ENCODE measurements at regions not wholly inside any gene's neighbourhood (a gene's known extent, or its start where the extent isn't known, plus 50 kb on each side); places are given as distances from the start of the nearest gene placed in this dataset.

DNA sequence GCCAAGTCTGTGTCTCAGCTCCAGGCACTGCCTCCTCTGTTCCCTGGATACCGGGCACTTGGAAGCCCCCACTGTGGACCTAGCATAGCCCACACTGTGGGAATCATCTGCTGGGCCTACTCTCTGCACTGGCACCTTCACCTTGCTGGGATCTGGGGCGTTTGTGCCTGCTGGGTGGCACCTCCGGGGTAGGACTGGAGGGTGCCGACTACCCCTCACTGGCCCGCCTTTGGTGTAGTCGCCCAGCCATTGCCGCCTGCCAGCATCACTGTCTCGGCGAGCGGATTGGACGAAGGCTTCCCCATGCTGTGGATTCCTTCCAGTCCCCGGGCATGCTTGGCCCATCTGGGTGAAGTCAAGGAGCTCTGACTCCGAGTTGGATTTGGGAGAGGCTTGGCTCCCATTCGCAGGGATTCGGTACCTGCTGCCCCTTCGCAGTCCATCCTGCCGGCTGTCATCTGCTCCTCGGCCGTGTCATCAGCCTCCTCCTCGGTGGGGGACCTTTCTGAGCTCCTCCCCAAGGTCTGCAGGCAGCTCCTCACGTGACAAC lies 180.6 kb upstream of the HDAC4 start:
- TF ChIP-seq RXRA (IDR thresholded peaks at IDR 0.05) (no peak), FOXA2 (IDR thresholded peaks at IDR 0.05) (no peak), EGR1 (IDR thresholded peaks at IDR 0.05; ENCODE audit: low read depth in 2 of 2) (no peak), JUND (IDR thresholded peaks at IDR 0.05) (no peak), SP1 (IDR thresholded peaks at IDR 0.05) (no peak), GABPA (IDR thresholded peaks at IDR 0.05 in 1 of 2, conservative IDR thresholded peaks at IDR 0.05 in 1 of 2) (no peak), TAF1 (conservative IDR thresholded peaks at IDR 0.05) (no peak), FOXA1 (IDR thresholded peaks at IDR 0.05) (no peak), HNF4G (IDR thresholded peaks at IDR 0.05) (no peak), NR2F2 (IDR thresholded peaks at IDR 0.05) (no peak), HNF4A (conservative IDR thresholded peaks at IDR 0.05) (no peak), YY1 (IDR thresholded peaks at IDR 0.05) (no peak)
- TF ChIP-seq, protein P1, sequence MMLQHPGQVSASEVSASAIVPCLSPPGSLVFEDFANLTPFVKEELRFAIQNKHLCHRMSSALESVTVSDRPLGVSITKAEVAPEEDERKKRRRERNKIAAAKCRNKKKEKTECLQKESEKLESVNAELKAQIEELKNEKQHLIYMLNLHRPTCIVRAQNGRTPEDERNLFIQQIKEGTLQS (IDR thresholded peaks at IDR 0.05): no peak
- TF ChIP-seq, protein P2, sequence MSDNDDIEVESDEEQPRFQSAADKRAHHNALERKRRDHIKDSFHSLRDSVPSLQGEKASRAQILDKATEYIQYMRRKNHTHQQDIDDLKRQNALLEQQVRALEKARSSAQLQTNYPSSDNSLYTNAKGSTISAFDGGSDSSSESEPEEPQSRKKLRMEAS (IDR thresholded peaks at IDR 0.05): no peak
- TF ChIP-seq, protein P3, sequence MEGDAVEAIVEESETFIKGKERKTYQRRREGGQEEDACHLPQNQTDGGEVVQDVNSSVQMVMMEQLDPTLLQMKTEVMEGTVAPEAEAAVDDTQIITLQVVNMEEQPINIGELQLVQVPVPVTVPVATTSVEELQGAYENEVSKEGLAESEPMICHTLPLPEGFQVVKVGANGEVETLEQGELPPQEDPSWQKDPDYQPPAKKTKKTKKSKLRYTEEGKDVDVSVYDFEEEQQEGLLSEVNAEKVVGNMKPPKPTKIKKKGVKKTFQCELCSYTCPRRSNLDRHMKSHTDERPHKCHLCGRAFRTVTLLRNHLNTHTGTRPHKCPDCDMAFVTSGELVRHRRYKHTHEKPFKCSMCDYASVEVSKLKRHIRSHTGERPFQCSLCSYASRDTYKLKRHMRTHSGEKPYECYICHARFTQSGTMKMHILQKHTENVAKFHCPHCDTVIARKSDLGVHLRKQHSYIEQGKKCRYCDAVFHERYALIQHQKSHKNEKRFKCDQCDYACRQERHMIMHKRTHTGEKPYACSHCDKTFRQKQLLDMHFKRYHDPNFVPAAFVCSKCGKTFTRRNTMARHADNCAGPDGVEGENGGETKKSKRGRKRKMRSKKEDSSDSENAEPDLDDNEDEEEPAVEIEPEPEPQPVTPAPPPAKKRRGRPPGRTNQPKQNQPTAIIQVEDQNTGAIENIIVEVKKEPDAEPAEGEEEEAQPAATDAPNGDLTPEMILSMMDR (IDR thresholded peaks at IDR 0.05; ENCODE audit: low read depth, low read length, missing input control): no peak
- Histone ChIP-seq H3K9ac (ENCODE audit: low read depth in 1 of 2, low read length in 2 of 2) (no peak overlapping the region), H3K36me3 (ENCODE audit: control insufficient read depth in 4 of 4, insufficient read depth in 3 of 4, low read depth in 1 of 4, low read length in 3 of 4) (no peaks in the 10 kb centered on the region), H3K4me1 (ENCODE audit: control insufficient read depth in 4 of 4, insufficient read depth in 4 of 4, low read length in 3 of 4) (no peaks in the 10 kb centered on the region), H3K9me3 (ENCODE audit: control insufficient read depth in 4 of 4, low read length in 3 of 4) (peaks cover 0 to 2% (median 0%) of the 10 kb centered on the region in 4 donors), H3K27me3 (ENCODE audit: control insufficient read depth in 4 of 4, insufficient read depth in 4 of 4, low read length in 3 of 4) (no peaks in the 10 kb centered on the region), H3K27ac (ENCODE audit: low read depth in 1 of 2, low read length in 2 of 2) (no peak overlapping the region), H3K4me3 (ENCODE audit: low read depth in 1 of 3, low read length in 3 of 3) (no peak overlapping the region)
- 89% methylated on average over 21 of the region's 21 CpGs for WGBS
- DNase-seq (ENCODE audit: low spot score): no peak

DNA sequence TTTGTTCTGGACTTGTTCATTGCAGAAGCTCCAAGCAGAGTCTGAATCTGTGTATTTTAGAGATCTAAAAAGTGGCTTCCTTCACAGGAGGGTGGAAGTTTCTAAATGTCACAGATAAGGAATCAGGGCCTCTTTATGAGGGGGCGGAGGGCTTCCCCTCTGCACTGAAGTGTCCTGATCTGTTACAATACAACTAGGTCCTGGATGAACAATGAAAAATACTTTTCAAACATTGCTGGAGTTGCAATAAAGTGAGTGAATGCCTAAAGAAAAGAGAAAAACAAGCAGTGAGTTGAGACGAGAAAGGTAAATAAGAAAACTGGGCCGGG lies 179.3 kb upstream of the HDAC4 start:
- no peaks in the 10 kb centered on the region for H3K4me1 ChIP-seq (ENCODE audit: control insufficient read depth in 4 of 4, insufficient read depth in 4 of 4, low read length in 3 of 4)
- no peak for DNase-seq (ENCODE audit: low spot score)
- WGBS: 70% methylated on average over 3 of the region's 3 CpGs
- H3K27me3 ChIP-seq (ENCODE audit: control insufficient read depth in 4 of 4, insufficient read depth in 4 of 4, low read length in 3 of 4): no peaks in the 10 kb centered on the region
- peaks cover 0 to 8% (median 5%) of the 10 kb centered on the region in 4 donors for H3K9me3 ChIP-seq (ENCODE audit: control insufficient read depth in 4 of 4, low read length in 3 of 4)
- no peaks in the 10 kb centered on the region for H3K36me3 ChIP-seq (ENCODE audit: control insufficient read depth in 4 of 4, insufficient read depth in 3 of 4, low read depth in 1 of 4, low read length in 3 of 4)
- H3K27ac ChIP-seq (ENCODE audit: low read depth in 1 of 2, low read length in 2 of 2): no peak overlapping the region
- no peak overlapping the region for H3K9ac ChIP-seq (ENCODE audit: low read depth in 1 of 2, low read length in 2 of 2)
- H3K4me3 ChIP-seq (ENCODE audit: low read depth in 1 of 3, low read length in 3 of 3): no peak overlapping the region
- no peak for TF ChIP-seq GABPA (IDR thresholded peaks at IDR 0.05 in 1 of 2, conservative IDR thresholded peaks at IDR 0.05 in 1 of 2)
- TF ChIP-seq, protein P4, sequence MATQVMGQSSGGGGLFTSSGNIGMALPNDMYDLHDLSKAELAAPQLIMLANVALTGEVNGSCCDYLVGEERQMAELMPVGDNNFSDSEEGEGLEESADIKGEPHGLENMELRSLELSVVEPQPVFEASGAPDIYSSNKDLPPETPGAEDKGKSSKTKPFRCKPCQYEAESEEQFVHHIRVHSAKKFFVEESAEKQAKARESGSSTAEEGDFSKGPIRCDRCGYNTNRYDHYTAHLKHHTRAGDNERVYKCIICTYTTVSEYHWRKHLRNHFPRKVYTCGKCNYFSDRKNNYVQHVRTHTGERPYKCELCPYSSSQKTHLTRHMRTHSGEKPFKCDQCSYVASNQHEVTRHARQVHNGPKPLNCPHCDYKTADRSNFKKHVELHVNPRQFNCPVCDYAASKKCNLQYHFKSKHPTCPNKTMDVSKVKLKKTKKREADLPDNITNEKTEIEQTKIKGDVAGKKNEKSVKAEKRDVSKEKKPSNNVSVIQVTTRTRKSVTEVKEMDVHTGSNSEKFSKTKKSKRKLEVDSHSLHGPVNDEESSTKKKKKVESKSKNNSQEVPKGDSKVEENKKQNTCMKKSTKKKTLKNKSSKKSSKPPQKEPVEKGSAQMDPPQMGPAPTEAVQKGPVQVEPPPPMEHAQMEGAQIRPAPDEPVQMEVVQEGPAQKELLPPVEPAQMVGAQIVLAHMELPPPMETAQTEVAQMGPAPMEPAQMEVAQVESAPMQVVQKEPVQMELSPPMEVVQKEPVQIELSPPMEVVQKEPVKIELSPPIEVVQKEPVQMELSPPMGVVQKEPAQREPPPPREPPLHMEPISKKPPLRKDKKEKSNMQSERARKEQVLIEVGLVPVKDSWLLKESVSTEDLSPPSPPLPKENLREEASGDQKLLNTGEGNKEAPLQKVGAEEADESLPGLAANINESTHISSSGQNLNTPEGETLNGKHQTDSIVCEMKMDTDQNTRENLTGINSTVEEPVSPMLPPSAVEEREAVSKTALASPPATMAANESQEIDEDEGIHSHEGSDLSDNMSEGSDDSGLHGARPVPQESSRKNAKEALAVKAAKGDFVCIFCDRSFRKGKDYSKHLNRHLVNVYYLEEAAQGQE (IDR thresholded peaks at IDR 0.05): no peak
- TF ChIP-seq EGR1 (IDR thresholded peaks at IDR 0.05; ENCODE audit: low read depth in 2 of 2): no peak
- no peak for TF ChIP-seq YY1 (IDR thresholded peaks at IDR 0.05)
- TF ChIP-seq, protein P3 (IDR thresholded peaks at IDR 0.05; ENCODE audit: low read depth, low read length, missing input control): no peak
- TF ChIP-seq SP1 (IDR thresholded peaks at IDR 0.05): no peak
- TF ChIP-seq NR2F2 (IDR thresholded peaks at IDR 0.05): no peak
- no peak for TF ChIP-seq HNF4A (conservative IDR thresholded peaks at IDR 0.05)
- TF ChIP-seq HNF4G (IDR thresholded peaks at IDR 0.05): no peak

Data from liver (tissue), 8 donors.